ENCODE measurements at regions not wholly inside any gene's neighbourhood (a gene's known extent, or its start where the extent isn't known, plus 50 kb on each side); places are given as distances from the start of the nearest gene placed in this dataset.

DNA sequence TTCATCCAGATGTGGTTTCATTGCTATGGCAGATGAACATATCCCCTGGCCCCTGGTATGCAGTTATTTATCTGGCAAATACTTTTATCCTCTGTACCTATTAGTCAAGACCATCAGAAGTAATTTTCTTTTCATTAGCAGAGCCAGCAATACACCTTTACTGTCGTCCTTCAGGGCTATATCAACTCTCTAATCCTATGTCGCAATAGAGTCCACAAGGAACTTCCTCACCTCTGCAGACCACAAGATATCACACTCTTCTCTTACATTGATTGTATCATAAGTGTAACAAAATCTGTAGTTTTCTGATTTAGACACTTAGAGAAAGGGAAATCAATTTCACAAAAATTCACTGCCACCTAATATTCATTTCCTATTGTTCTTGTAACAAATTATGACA lies 252.9 kb upstream of the DCC start:
- CTCF ChIA-PET, result no interaction called here
- TF ChIP-seq CBX8 (IDR thresholded peaks at IDR 0.05) (no peak), HOXB13 (CRISPR knock-in tag; IDR thresholded peaks at IDR 0.05; ENCODE audit: low read depth) (no peak), RFX5 (IDR thresholded peaks at IDR 0.05) (no peak), RARB (CRISPR knock-in tag; IDR thresholded peaks at IDR 0.05) (no peak), FOSB (CRISPR knock-in tag; IDR thresholded peaks at IDR 0.05) (no peak), RNF2 (IDR thresholded peaks at IDR 0.05; ENCODE audit: borderline replicate concordance, low read depth) (no peak), EHF (CRISPR knock-in tag; IDR thresholded peaks at IDR 0.05) (no peak), POLR2AphosphoS2 (conservative IDR thresholded peaks at IDR 0.05; ENCODE audit: low read length) (no peak), JUNB (IDR thresholded peaks at IDR 0.05) (no peak), FOSL2 (IDR thresholded peaks at IDR 0.05) (no peak), FOSL2 (CRISPR knock-in tag; IDR thresholded peaks at IDR 0.05) (no peak), GATA3 (IDR thresholded peaks at IDR 0.05; ENCODE audit: borderline replicate concordance) (no peak), KDM5A (IDR thresholded peaks at IDR 0.05) (no peak), ZFP36 (IDR thresholded peaks at IDR 0.05; ENCODE audit: borderline replicate concordance, partially characterized antibody) (no peak)
- TF ChIP-seq, protein P1, sequence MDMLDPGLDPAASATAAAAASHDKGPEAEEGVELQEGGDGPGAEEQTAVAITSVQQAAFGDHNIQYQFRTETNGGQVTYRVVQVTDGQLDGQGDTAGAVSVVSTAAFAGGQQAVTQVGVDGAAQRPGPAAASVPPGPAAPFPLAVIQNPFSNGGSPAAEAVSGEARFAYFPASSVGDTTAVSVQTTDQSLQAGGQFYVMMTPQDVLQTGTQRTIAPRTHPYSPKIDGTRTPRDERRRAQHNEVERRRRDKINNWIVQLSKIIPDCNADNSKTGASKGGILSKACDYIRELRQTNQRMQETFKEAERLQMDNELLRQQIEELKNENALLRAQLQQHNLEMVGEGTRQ (IDR thresholded peaks at IDR 0.05), result no peak
- TF ChIP-seq, protein P2, sequence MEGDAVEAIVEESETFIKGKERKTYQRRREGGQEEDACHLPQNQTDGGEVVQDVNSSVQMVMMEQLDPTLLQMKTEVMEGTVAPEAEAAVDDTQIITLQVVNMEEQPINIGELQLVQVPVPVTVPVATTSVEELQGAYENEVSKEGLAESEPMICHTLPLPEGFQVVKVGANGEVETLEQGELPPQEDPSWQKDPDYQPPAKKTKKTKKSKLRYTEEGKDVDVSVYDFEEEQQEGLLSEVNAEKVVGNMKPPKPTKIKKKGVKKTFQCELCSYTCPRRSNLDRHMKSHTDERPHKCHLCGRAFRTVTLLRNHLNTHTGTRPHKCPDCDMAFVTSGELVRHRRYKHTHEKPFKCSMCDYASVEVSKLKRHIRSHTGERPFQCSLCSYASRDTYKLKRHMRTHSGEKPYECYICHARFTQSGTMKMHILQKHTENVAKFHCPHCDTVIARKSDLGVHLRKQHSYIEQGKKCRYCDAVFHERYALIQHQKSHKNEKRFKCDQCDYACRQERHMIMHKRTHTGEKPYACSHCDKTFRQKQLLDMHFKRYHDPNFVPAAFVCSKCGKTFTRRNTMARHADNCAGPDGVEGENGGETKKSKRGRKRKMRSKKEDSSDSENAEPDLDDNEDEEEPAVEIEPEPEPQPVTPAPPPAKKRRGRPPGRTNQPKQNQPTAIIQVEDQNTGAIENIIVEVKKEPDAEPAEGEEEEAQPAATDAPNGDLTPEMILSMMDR (IDR thresholded peaks at IDR 0.05), result no peak
- H3K9me3 ChIP-seq, result no peaks in the 10 kb centered on the region
- FAIRE-seq (no peak), ATAC-seq (no peak), DNase-seq (ENCODE audit: low read depth in 1 of 2, low spot score in 1 of 2) (no peak)
- 3% methylated on average over 2 of the region's 2 CpGs for WGBS (ENCODE audit: missing lambda C conversion rate)
- H3K4me3 ChIP-seq, result no peak overlapping the region
- no peak overlapping the region for H3K27ac ChIP-seq
- POLR2A ChIA-PET, result no interaction called here
- no peaks in the 10 kb centered on the region for H3K4me1 ChIP-seq
- H3K4me2 ChIP-seq, result no peak overlapping the region

- Histone ChIP-seq H3K4me1 (no peaks in the 10 kb centered on the region), H3K4me3 (no peak overlapping the region), H3K9me3 (no peaks in the 10 kb centered on the region), H3K4me2 (no peak overlapping the region), H3K27ac (no peak overlapping the region)
- POLR2A ChIA-PET, result no interaction called here
- FAIRE-seq (no peak), ATAC-seq (no peak), DNase-seq (ENCODE audit: low read depth in 1 of 2, low spot score in 1 of 2) (no peak)
- TF ChIP-seq CBX2 (IDR thresholded peaks at IDR 0.05; ENCODE audit: borderline replicate concordance, low read depth) (no peak), TP53 (CRISPR knock-in tag; IDR thresholded peaks at IDR 0.05) (no peak), CEBPB (IDR thresholded peaks at IDR 0.05) (no peak), BHLHE40 (IDR thresholded peaks at IDR 0.05; ENCODE audit: low read depth, low read length) (no peak)
- CTCF ChIA-PET, result no interaction called here
Observed at GRCh38 chr18:52090005-52090404, 250.0 kb upstream of the DCC start.

GRCh38 chr18:52093171-52093570 lies 246.8 kb upstream of the DCC start:
- 0% methylated on average over 1 of the region's 1 CpG for WGBS (ENCODE audit: missing lambda C conversion rate)
- FAIRE-seq (no peak), DNase-seq (ENCODE audit: low read depth in 1 of 2, low spot score in 1 of 2) (no peak), ATAC-seq (no peak)
- H3K4me3 ChIP-seq, result no peak overlapping the region
- no peaks in the 10 kb centered on the region for H3K4me1 ChIP-seq
- no peaks in the 10 kb centered on the region for H3K9me3 ChIP-seq
- POLR2A ChIA-PET, result no interaction called here
- CTCF ChIA-PET, result no interaction called here
- no peak overlapping the region for H3K4me2 ChIP-seq
- no peak for TF ChIP-seq GATA3 (IDR thresholded peaks at IDR 0.05; ENCODE audit: borderline replicate concordance)
- TF ChIP-seq HOXA7 (CRISPR knock-in tag; IDR thresholded peaks at IDR 0.05), result no peak
- TF ChIP-seq CBX2 (IDR thresholded peaks at IDR 0.05; ENCODE audit: borderline replicate concordance, low read depth), result no peak
- TF ChIP-seq KDM1A (IDR thresholded peaks at IDR 0.05; ENCODE audit: low read depth), result no peak
- no peak for TF ChIP-seq CBX8 (IDR thresholded peaks at IDR 0.05)
- no peak for TF ChIP-seq PHF8 (IDR thresholded peaks at IDR 0.05; ENCODE audit: borderline replicate concordance, low read depth)
- TF ChIP-seq HOXB5 (CRISPR knock-in tag; IDR thresholded peaks at IDR 0.05), result no peak
- no peak for TF ChIP-seq ZNF302 (CRISPR knock-in tag; IDR thresholded peaks at IDR 0.05)
- TF ChIP-seq FOSL2 (IDR thresholded peaks at IDR 0.05), result no peak
- no peak for TF ChIP-seq FOSL2 (CRISPR knock-in tag; IDR thresholded peaks at IDR 0.05)
- no peak for TF ChIP-seq HMGXB4 (CRISPR knock-in tag; IDR thresholded peaks at IDR 0.05; ENCODE audit: borderline replicate concordance)
- TF ChIP-seq E2F6 (IDR thresholded peaks at IDR 0.05; ENCODE audit: borderline replicate concordance, low read depth), result no peak
- TF ChIP-seq EHF (CRISPR knock-in tag; IDR thresholded peaks at IDR 0.05), result no peak
- no peak for TF ChIP-seq CHD2 (IDR thresholded peaks at IDR 0.05; ENCODE audit: low read length, partially characterized antibody)
- H3K27ac ChIP-seq, result no peak overlapping the region

All from A549 (cell line).